NCI-H146 (cell line): ENCODE measurements at regions not wholly inside any gene's neighbourhood (a gene's known extent, or its start where the extent isn't known, plus 50 kb on each side); places are given as distances from the start of the nearest gene placed in this dataset.

Experiments used
- DNase-seq: peaks from one replicate; lab custom pipeline; 2025; lab: John Stamatoyannopoulos, UW

GRCh38 chr2:188219541-188219940, 72.1 kb upstream of the GULP1 start:
- DNase-seq = no peak

- DNase-seq = no peak
These were observed 71.1 kb upstream of the GULP1 start for GRCh38 chr2:188220535-188220934.

GRCh38 chr2:188227713-188228112, 64.0 kb upstream of the GULP1 start:
- no peak for DNase-seq

- no peak for DNase-seq
These were observed 56.3 kb upstream of the GULP1 start for GRCh38 chr2:188235364-188235763.

- no peak for DNase-seq
These were observed 53.3 kb upstream of the GULP1 start for GRCh38 chr2:188238386-188238785.
